KMS-11 (cell line): ENCODE measurements at regions not wholly inside any gene's neighbourhood (a gene's known extent, or its start where the extent isn't known, plus 50 kb on each side); places are given as distances from the start of the nearest gene placed in this dataset.

ENCODE experiments used
- H2AFZ ChIP-seq: fragments of 200-600 bp; sonication (generic); 2 replicates; pipeline ENCODE4 v1.6.1; 2016; ENCODE audit warnings: antibody characterized with exemption, mixed run types, low read depth
- H3K27ac ChIP-seq: fragments of 200-600 bp; sonication (generic); 2 replicates; pipeline ENCODE4 v1.6.1; 2016; ENCODE audit warnings: mild to moderate bottlenecking, mixed run types
- H3K27me3 ChIP-seq: fragments of 200-600 bp; sonication (generic); 2 replicates; pipeline ENCODE4 v1.6.1; 2017; ENCODE audit warnings: mild to moderate bottlenecking, low read depth, mixed run types, moderate library complexity; ENCODE audit not compliant: insufficient read depth
- H3K36me3 ChIP-seq: fragments of 200-600 bp; sonication (generic); 2 replicates; pipeline ENCODE4 v1.6.1; 2017; ENCODE audit warnings: mild to moderate bottlenecking, mixed run types; ENCODE audit not compliant: insufficient read depth
- H3K4me1 ChIP-seq: fragments of 200-600 bp; sonication (generic); 2 replicates; pipeline ENCODE4 v1.6.1; 2016; ENCODE audit warnings: mild to moderate bottlenecking, low read depth, mixed run types; ENCODE audit not compliant: poor library complexity, severe bottlenecking
- H3K4me2 ChIP-seq: fragments of 200-600 bp; sonication (generic); 2 replicates; pipeline ENCODE4 v1.7.0; 2016; ENCODE audit warnings: mild to moderate bottlenecking, mixed run types
- H3K4me3 ChIP-seq: fragments of 200-600 bp; sonication (generic); IDR thresholded peaks from 2 replicates; pipeline ENCODE4 v1.6.1; 2017; ENCODE audit warnings: low read depth, low read length, mixed read lengths; ENCODE audit not compliant: insufficient read depth
- H3K79me2 ChIP-seq: fragments of 200-600 bp; sonication (generic); 2 replicates; pipeline ENCODE4 v1.6.1; 2016; ENCODE audit warnings: low read depth, mixed run types; ENCODE audit not compliant: insufficient read depth
- H3K9ac ChIP-seq: fragments of 200-600 bp; sonication (generic); 2 replicates; pipeline ENCODE4 v1.6.1; 2016; ENCODE audit warnings: mild to moderate bottlenecking, mixed run types
- H4K20me1 ChIP-seq: fragments of 200-600 bp; sonication (generic); 2 replicates; pipeline ENCODE4 v1.6.1; 2016; ENCODE audit warnings: mild to moderate bottlenecking, mixed run types; ENCODE audit not compliant: insufficient read depth
- TF ChIP-seq, protein P1 (sequence below): fragments of 200-600 bp; sonication (generic); conservative IDR thresholded peaks from 2 replicates; pipeline ENCODE4 v1.6.1; 2017; ENCODE audit warnings: low read depth, mild to moderate bottlenecking, antibody characterized with exemption, low read length, moderate library complexity, mixed read lengths

GRCh38 chr2:160956243-160956802 lies 203.9 kb upstream of the TANK start:
- H3K4me3 ChIP-seq: no peak overlapping the region
- H3K4me1 ChIP-seq: no peaks in the 10 kb centered on the region
- TF ChIP-seq, protein P1, sequence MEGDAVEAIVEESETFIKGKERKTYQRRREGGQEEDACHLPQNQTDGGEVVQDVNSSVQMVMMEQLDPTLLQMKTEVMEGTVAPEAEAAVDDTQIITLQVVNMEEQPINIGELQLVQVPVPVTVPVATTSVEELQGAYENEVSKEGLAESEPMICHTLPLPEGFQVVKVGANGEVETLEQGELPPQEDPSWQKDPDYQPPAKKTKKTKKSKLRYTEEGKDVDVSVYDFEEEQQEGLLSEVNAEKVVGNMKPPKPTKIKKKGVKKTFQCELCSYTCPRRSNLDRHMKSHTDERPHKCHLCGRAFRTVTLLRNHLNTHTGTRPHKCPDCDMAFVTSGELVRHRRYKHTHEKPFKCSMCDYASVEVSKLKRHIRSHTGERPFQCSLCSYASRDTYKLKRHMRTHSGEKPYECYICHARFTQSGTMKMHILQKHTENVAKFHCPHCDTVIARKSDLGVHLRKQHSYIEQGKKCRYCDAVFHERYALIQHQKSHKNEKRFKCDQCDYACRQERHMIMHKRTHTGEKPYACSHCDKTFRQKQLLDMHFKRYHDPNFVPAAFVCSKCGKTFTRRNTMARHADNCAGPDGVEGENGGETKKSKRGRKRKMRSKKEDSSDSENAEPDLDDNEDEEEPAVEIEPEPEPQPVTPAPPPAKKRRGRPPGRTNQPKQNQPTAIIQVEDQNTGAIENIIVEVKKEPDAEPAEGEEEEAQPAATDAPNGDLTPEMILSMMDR: no peak
- no peaks in the 10 kb centered on the region for H4K20me1 ChIP-seq
- H3K36me3 ChIP-seq: no peaks in the 10 kb centered on the region
- H2AFZ ChIP-seq: no peak overlapping the region
- no peaks in the 10 kb centered on the region for H3K27me3 ChIP-seq
- no peak overlapping the region for H3K4me2 ChIP-seq
- H3K27ac ChIP-seq: no peak overlapping the region
- no peak overlapping the region for H3K9ac ChIP-seq
- no peaks in the 10 kb centered on the region for H3K79me2 ChIP-seq

- Histone ChIP-seq H3K27me3 (no peaks in the 10 kb centered on the region), H2AFZ (no peak overlapping the region), H3K4me3 (no peak overlapping the region), H3K27ac (no peak overlapping the region), H3K4me1 (no peaks in the 10 kb centered on the region), H3K79me2 (no peaks in the 10 kb centered on the region), H3K36me3 (no peaks in the 10 kb centered on the region), H3K9ac (no peak overlapping the region), H4K20me1 (no peaks in the 10 kb centered on the region), H3K4me2 (no peak overlapping the region)
- TF ChIP-seq, protein P1: no peak
Measured at GRCh38 chr2:160963957-160964356, 196.3 kb upstream of the TANK start.

GRCh38 chr2:160967523-160967922 lies 192.7 kb upstream of the TANK start:
- Histone ChIP-seq H3K27ac (no peak overlapping the region), H4K20me1 (no peaks in the 10 kb centered on the region), H3K4me2 (no peak overlapping the region), H3K4me1 (peaks cover 5% of the 10 kb centered on the region), H3K27me3 (no peaks in the 10 kb centered on the region), H3K4me3 (no peak overlapping the region), H3K36me3 (no peaks in the 10 kb centered on the region), H2AFZ (no peak overlapping the region), H3K9ac (no peak overlapping the region), H3K79me2 (no peaks in the 10 kb centered on the region)
- TF ChIP-seq, protein P1: no peak

DNA sequence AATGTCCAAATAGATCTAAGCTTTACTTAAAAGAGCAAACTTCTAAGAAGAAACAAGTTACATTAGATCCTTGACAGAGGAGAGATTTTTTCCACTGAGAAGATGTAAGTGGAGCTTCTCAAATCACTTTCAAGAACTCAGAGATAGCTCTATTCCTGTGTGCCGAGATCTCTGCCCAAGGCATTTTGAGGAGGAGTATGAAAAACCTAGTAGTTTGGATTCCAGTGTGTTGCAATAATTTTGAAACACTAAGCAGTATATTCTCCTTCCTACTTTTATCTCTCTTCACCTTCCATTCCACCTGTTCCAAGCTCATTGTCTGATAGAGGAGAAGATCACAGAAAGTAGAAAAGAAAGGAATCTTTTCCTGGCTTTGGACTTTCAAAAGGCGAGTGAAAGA lies 192.0 kb upstream of the TANK start:
- Histone ChIP-seq H3K9ac (no peak overlapping the region), H3K27me3 (no peaks in the 10 kb centered on the region), H3K4me3 (no peak overlapping the region), H4K20me1 (no peaks in the 10 kb centered on the region), H3K4me2 (no peak overlapping the region), H3K79me2 (no peaks in the 10 kb centered on the region), H3K27ac (no peak overlapping the region), H3K4me1 (peaks cover 5% of the 10 kb centered on the region), H2AFZ (no peak overlapping the region), H3K36me3 (no peaks in the 10 kb centered on the region)
- TF ChIP-seq, protein P1: no peak
